ENCODE measurements at regions not wholly inside any gene's neighbourhood (a gene's known extent, or its start where the extent isn't known, plus 50 kb on each side); places are given as distances from the start of the nearest gene placed in this dataset.

DNA sequence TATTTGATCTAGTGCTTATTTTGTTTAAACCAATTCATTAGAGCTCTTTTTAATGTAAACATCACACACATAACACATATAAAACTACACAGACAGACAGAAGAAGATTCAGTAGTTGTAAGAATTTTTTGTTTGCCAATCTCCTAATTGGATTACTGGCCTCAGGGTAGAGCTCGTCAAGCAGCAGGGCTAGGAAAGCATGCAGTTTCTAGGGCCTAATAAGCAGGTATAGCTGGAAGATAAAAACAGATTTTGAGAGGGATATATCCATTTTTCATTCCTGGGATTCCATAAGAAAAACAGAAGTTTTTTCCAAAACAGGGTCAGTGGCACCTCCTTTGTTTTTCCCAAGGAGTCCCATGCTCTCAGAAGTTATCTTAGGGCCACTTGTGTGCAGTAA is 265.2 kb upstream of the SGO1 start:
- no peaks in the 10 kb centered on the region for H3K36me3 Mint-ChIP-seq
- no peaks in the 10 kb centered on the region for H3K27me3 ChIP-seq (ENCODE audit: control insufficient read depth in 2 of 2, insufficient read depth in 2 of 2, low read length in 2 of 2)
- peaks cover 12 to 18% of the 10 kb centered on the region in 2 donors for H3K9me3 ChIP-seq (replicated peaks in 1 of 2; ENCODE audit: control insufficient read depth in 1 of 2, insufficient read depth in 1 of 2, low read length in 2 of 2)
- TF ChIP-seq, protein P1, sequence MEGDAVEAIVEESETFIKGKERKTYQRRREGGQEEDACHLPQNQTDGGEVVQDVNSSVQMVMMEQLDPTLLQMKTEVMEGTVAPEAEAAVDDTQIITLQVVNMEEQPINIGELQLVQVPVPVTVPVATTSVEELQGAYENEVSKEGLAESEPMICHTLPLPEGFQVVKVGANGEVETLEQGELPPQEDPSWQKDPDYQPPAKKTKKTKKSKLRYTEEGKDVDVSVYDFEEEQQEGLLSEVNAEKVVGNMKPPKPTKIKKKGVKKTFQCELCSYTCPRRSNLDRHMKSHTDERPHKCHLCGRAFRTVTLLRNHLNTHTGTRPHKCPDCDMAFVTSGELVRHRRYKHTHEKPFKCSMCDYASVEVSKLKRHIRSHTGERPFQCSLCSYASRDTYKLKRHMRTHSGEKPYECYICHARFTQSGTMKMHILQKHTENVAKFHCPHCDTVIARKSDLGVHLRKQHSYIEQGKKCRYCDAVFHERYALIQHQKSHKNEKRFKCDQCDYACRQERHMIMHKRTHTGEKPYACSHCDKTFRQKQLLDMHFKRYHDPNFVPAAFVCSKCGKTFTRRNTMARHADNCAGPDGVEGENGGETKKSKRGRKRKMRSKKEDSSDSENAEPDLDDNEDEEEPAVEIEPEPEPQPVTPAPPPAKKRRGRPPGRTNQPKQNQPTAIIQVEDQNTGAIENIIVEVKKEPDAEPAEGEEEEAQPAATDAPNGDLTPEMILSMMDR (IDR thresholded peaks at IDR 0.05), result no peak
- no peak overlapping the region for H3K4me3 Mint-ChIP-seq
- H2AFZ ChIP-seq (ENCODE audit: insufficient read depth, low read depth, low read length, poor library complexity, severe bottlenecking), result no peak overlapping the region
- no peaks in the 10 kb centered on the region for H3K36me3 ChIP-seq (replicated peaks in 1 of 2; ENCODE audit: control insufficient read depth in 1 of 2, insufficient read depth in 2 of 2, low read length in 2 of 2)
- intact Hi-C loops (cut with micrococcal nuclease), result no loop called here
- H4K20me1 ChIP-seq (ENCODE audit: insufficient read depth, low read length), result no peaks in the 10 kb centered on the region
- 100% methylated on average over 1 of the region's 1 CpG for WGBS (ENCODE audit: insufficient coverage)
- H3K4me3 ChIP-seq (replicated peaks in 1 of 3; ENCODE audit: low read depth in 2 of 3, low read length in 3 of 3), result no peak overlapping the region
- no peak overlapping the region for H3K9ac ChIP-seq (ENCODE audit: insufficient read depth, low read length, poor library complexity, severe bottlenecking)
- no peak overlapping the region for H3K27ac Mint-ChIP-seq
- H3K27ac ChIP-seq (ENCODE audit: low read depth in 1 of 2, low read length in 2 of 2), result no peak overlapping the region
- H3K27me3 Mint-ChIP-seq (ENCODE audit: low read depth in 3 of 3), result no peaks in the 10 kb centered on the region
- H3K79me2 ChIP-seq (ENCODE audit: insufficient read depth, low read length), result no peaks in the 10 kb centered on the region
- no peaks in the 10 kb centered on the region for H3K4me1 Mint-ChIP-seq
- H3K9me3 Mint-ChIP-seq, result peaks cover 0 to 10% (median 5%) of the 10 kb centered on the region in 7 donors
- H3K4me2 ChIP-seq (replicated peaks; ENCODE audit: extremely low read depth, low read length, poor library complexity, severe bottlenecking), result no peak overlapping the region
- DNase-seq, result no peak
- no peaks in the 10 kb centered on the region for H3K4me1 ChIP-seq (ENCODE audit: control insufficient read depth in 1 of 2, insufficient read depth in 2 of 2, low read length in 2 of 2)

DNA sequence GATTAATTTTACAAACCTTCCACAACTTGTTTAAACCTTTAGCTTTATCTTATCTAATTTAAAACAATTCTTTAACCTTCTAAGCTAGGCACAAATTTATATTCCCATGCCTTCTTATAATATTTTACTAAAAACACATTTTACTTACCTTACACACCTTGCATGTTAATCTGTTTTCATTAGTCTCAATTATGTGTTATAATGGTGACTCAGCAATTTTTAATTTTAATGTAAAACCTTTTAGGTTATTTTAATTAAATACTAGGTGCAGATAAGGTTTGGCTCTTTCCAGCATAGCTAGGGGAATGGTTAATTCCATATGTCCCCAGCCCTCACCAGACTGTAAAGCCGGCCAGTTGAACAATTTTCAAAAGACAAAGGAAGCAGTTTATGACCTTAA is 264.6 kb upstream of the SGO1 start:
- Mint-ChIP-seq H3K27me3 (ENCODE audit: low read depth in 3 of 3) (no peaks in the 10 kb centered on the region), H3K4me3 (no peak overlapping the region), H3K9me3 (peaks cover 0 to 10% (median 5%) of the 10 kb centered on the region in 7 donors), H3K4me1 (no peaks in the 10 kb centered on the region), H3K27ac (no peak overlapping the region), H3K36me3 (no peaks in the 10 kb centered on the region)
- no peak overlapping the region for H2AFZ ChIP-seq (ENCODE audit: insufficient read depth, low read depth, low read length, poor library complexity, severe bottlenecking)
- H3K36me3 ChIP-seq (replicated peaks in 1 of 2; ENCODE audit: control insufficient read depth in 1 of 2, insufficient read depth in 2 of 2, low read length in 2 of 2), result no peaks in the 10 kb centered on the region
- TF ChIP-seq, protein P1 (IDR thresholded peaks at IDR 0.05), result no peak
- H3K27ac ChIP-seq (ENCODE audit: low read depth in 1 of 2, low read length in 2 of 2), result no peak overlapping the region
- no peak for DNase-seq
- H3K4me1 ChIP-seq (ENCODE audit: control insufficient read depth in 1 of 2, insufficient read depth in 2 of 2, low read length in 2 of 2), result no peaks in the 10 kb centered on the region
- H3K4me3 ChIP-seq (replicated peaks in 1 of 3; ENCODE audit: low read depth in 2 of 3, low read length in 3 of 3), result no peak overlapping the region
- intact Hi-C loops (cut with micrococcal nuclease), result no loop called here
- H3K4me2 ChIP-seq (replicated peaks; ENCODE audit: extremely low read depth, low read length, poor library complexity, severe bottlenecking), result no peak overlapping the region
- H3K9me3 ChIP-seq (replicated peaks in 1 of 2; ENCODE audit: control insufficient read depth in 1 of 2, insufficient read depth in 1 of 2, low read length in 2 of 2), result peaks cover 12 to 18% of the 10 kb centered on the region in 2 donors
- 100% methylated on average over 1 of the region's 1 CpG for WGBS (ENCODE audit: insufficient coverage)
- H3K9ac ChIP-seq (ENCODE audit: insufficient read depth, low read length, poor library complexity, severe bottlenecking), result no peak overlapping the region
- H3K79me2 ChIP-seq (ENCODE audit: insufficient read depth, low read length), result no peaks in the 10 kb centered on the region
- no peaks in the 10 kb centered on the region for H4K20me1 ChIP-seq (ENCODE audit: insufficient read depth, low read length)
- no peaks in the 10 kb centered on the region for H3K27me3 ChIP-seq (ENCODE audit: control insufficient read depth in 2 of 2, insufficient read depth in 2 of 2, low read length in 2 of 2)

Measured in CD14-positive monocyte (primary cell).